H9 (cell line): ENCODE measurements at regions not wholly inside any gene's neighbourhood (a gene's known extent, or its start where the extent isn't known, plus 50 kb on each side); places are given as distances from the start of the nearest gene placed in this dataset.

ENCODE experiments used
- DNase-seq: peaks from one replicate; pipeline ENCODE4 v3.0.0-alpha.2; 2017
- H2AFZ ChIP-seq: one replicate; pipeline ENCODE4 v1.6.1; 2013; ENCODE audit warnings: mild to moderate bottlenecking, low read length, control low read depth, moderate library complexity
- H2AK5ac ChIP-seq: 2 replicates; pipeline ENCODE4 v1.6.1; 2013; ENCODE audit warnings: low read length, control low read depth, mixed read lengths; ENCODE audit not compliant: insufficient read length
- H2BK120ac ChIP-seq: one replicate; pipeline ENCODE4 v1.6.1; 2013; ENCODE audit warnings: low read depth, mild to moderate bottlenecking, low read length, control low read depth, inconsistent platforms; ENCODE audit not compliant: poor library complexity, severe bottlenecking
- H2BK12ac ChIP-seq: 2 replicates; pipeline ENCODE4 v1.6.1; 2013; ENCODE audit warnings: low read length, control low read depth, mixed read lengths, low read depth; ENCODE audit not compliant: insufficient read length
- H2BK15ac ChIP-seq: 2 replicates; pipeline ENCODE4 v1.6.1; 2013; ENCODE audit warnings: low read depth, low read length, control low read depth
- H2BK20ac ChIP-seq: one replicate; pipeline ENCODE4 v1.6.1; 2013; ENCODE audit warnings: low read depth, mild to moderate bottlenecking, low read length, control low read depth, inconsistent platforms; ENCODE audit not compliant: poor library complexity, severe bottlenecking
- H2BK5ac ChIP-seq: 2 replicates; pipeline ENCODE4 v1.6.1; 2013; ENCODE audit warnings: low read length, control low read depth, mixed read lengths; ENCODE audit not compliant: insufficient read length
- H3K14ac ChIP-seq: 2 replicates; pipeline ENCODE4 v1.6.1; 2013; ENCODE audit warnings: low read length, control low read depth; ENCODE audit not compliant: insufficient read depth
- H3K18ac ChIP-seq: 2 replicates; pipeline ENCODE4 v1.6.1; 2013; ENCODE audit warnings: low read depth, mild to moderate bottlenecking, mixed read lengths, low read length, control low read depth; ENCODE audit not compliant: insufficient read length
- H3K23ac ChIP-seq: 2 replicates; pipeline ENCODE4 v1.6.1; 2013; ENCODE audit warnings: low read length, control low read depth, mixed read lengths, low read depth; ENCODE audit not compliant: insufficient read length
- H3K23me2 ChIP-seq: 2 replicates; pipeline ENCODE4 v1.6.1; 2013; ENCODE audit warnings: low read depth, mild to moderate bottlenecking, mixed read lengths, low read length, control low read depth; ENCODE audit not compliant: insufficient read length, poor library complexity, severe bottlenecking
- H3K27ac ChIP-seq: 2 replicates; pipeline ENCODE4 v1.5.1; 2013; ENCODE audit warnings: low read length, control low read depth, mixed read lengths, low read depth; ENCODE audit not compliant: insufficient read length
- H3K27me3 ChIP-seq: 2 replicates; pipeline ENCODE4 v1.6.1; 2013; ENCODE audit warnings: low read length, control low read depth, inconsistent platforms; ENCODE audit not compliant: insufficient read depth
- H3K4ac ChIP-seq: 2 replicates; pipeline ENCODE4 v1.6.1; 2013; ENCODE audit warnings: low read depth, mild to moderate bottlenecking, control low read depth, inconsistent platforms, low read length, moderate library complexity
- H3K4me1 ChIP-seq: 2 replicates; pipeline ENCODE4 v1.6.1; 2013; ENCODE audit warnings: low read length, control low read depth, inconsistent platforms; ENCODE audit not compliant: insufficient read depth
- H3K4me2 ChIP-seq: 2 replicates; pipeline ENCODE4 v1.6.1; 2013; ENCODE audit warnings: low read length, control low read depth, mixed read lengths; ENCODE audit not compliant: insufficient read length, insufficient read depth
- H3K56ac ChIP-seq: 2 replicates; pipeline ENCODE4 v1.6.1; 2013; ENCODE audit warnings: low read depth, mild to moderate bottlenecking, mixed read lengths, low read length, control low read depth; ENCODE audit not compliant: insufficient read length
- H3K79me1 ChIP-seq: 2 replicates; pipeline ENCODE4 v1.6.1; 2013; ENCODE audit warnings: low read depth, mild to moderate bottlenecking, moderate library complexity, low read length, control low read depth, inconsistent platforms; ENCODE audit not compliant: insufficient read depth, poor library complexity, severe bottlenecking
- H3K79me2 ChIP-seq: 2 replicates; pipeline ENCODE4 v1.6.1; 2013; ENCODE audit warnings: low read length, control low read depth, inconsistent platforms; ENCODE audit not compliant: insufficient read depth
- H3K9ac ChIP-seq: 2 replicates; pipeline ENCODE4 v1.6.1; 2013; ENCODE audit warnings: low read length, control low read depth, mixed read lengths; ENCODE audit not compliant: insufficient read length; ENCODE audit errors: extremely low read depth
- H3K9me3 ChIP-seq: one replicate; pipeline ENCODE4 v1.6.1; 2013; ENCODE audit warnings: low read depth, low read length, inconsistent platforms; ENCODE audit not compliant: control insufficient read depth
- H3T11ph ChIP-seq: one replicate; pipeline ENCODE4 v1.6.1; 2013; ENCODE audit warnings: mild to moderate bottlenecking, low read length, control low read depth, inconsistent platforms
- H4K20me1 ChIP-seq: one replicate; pipeline ENCODE4 v1.6.1; 2013; ENCODE audit not compliant: control insufficient read depth, insufficient read length, insufficient read depth
- H4K5ac ChIP-seq: 2 replicates; pipeline ENCODE4 v1.6.1; 2013; ENCODE audit warnings: low read depth, mild to moderate bottlenecking, mixed read lengths, low read length, control low read depth; ENCODE audit not compliant: insufficient read length
- H4K8ac ChIP-seq: replicated peaks from 2 replicates; pipeline ENCODE4 v1.6.1; 2013; ENCODE audit warnings: low read length, control low read depth, mixed read lengths, low read depth; ENCODE audit not compliant: insufficient read length
- H4K91ac ChIP-seq: 2 replicates; pipeline ENCODE4 v1.6.1; 2013; ENCODE audit warnings: low read depth, mild to moderate bottlenecking, moderate library complexity, mixed read lengths, low read length, control low read depth; ENCODE audit not compliant: insufficient read length
- H3K27ac Mint-ChIP-seq, 3 experiments: 2 replicates in 2 of 3; 3 replicates in 1 of 3; pipeline ENCODE4 v1.8.0; 2020 to 2021; ENCODE audit warnings: mixed read lengths in 3 of 3, mild to moderate bottlenecking in 1 of 3, moderate library complexity in 1 of 3
- H3K27me3 Mint-ChIP-seq: 2 replicates; pipeline ENCODE4 v1.8.0; 2021; ENCODE audit warnings: low read depth, mild to moderate bottlenecking, moderate library complexity, mixed read lengths
- H3K36me3 Mint-ChIP-seq, 3 experiments: 2 replicates in 2 of 3; 3 replicates in 1 of 3; pipeline ENCODE4 v1.8.0; 2020 to 2021; ENCODE audit warnings: low read depth in 3 of 3, mixed read lengths in 3 of 3; ENCODE audit not compliant: insufficient read depth in 1 of 3
- H3K4me1 Mint-ChIP-seq, 2 experiments: 2 replicates each; pipeline ENCODE4 v1.8.0; 2020; ENCODE audit warnings: mixed read lengths in 2 of 2
- H3K4me3 Mint-ChIP-seq, 2 experiments: 2 replicates in 1 of 2; 3 replicates in 1 of 2; pipeline ENCODE4 v1.8.0; 2020 to 2021; ENCODE audit warnings: mild to moderate bottlenecking in 2 of 2, mixed read lengths in 2 of 2, moderate library complexity in 1 of 2
- H3K9me3 Mint-ChIP-seq, 2 experiments: 2 replicates in 1 of 2; 3 replicates in 1 of 2; pipeline ENCODE4 v1.8.0; 2020; ENCODE audit warnings: mild to moderate bottlenecking in 2 of 2, mixed read lengths in 2 of 2, moderate library complexity in 1 of 2
- CTCF ChIP-seq: fragments of 200-600 bp; sonication (generic); conservative IDR thresholded peaks from 3 replicates; pipeline ENCODE4 v1.8.0; 2021; ENCODE audit warnings: antibody characterized with exemption, mild to moderate bottlenecking
- WGBS: extraction: QIAGEN DNeasy Blood & Tissue Kit; methylation state at CpG from one replicate; pipeline ENCODE4 v1.1.7; 2013; ENCODE audit warnings: missing lambda C conversion rate, low lambda C conversion rate, mixed read lengths; ENCODE audit not compliant: insufficient read length; ENCODE audit errors: extremely low coverage; 5-methylcytosine and 5-hydroxymethylcytosine counted together

- WGBS: no CpG with 5 or more reads among the region's 7 CpGs
- TF ChIP-seq CTCF: no peak
- no peaks in the 10 kb centered on the region for H3K36me3 Mint-ChIP-seq
- H3K9me3 ChIP-seq: no peaks in the 10 kb centered on the region
- H4K20me1 ChIP-seq: no peaks in the 10 kb centered on the region
- H3K27me3 ChIP-seq: no peaks in the 10 kb centered on the region
- peaks cover 11 to 31% of the 10 kb centered on the region in 2 experiments for H3K4me1 Mint-ChIP-seq
- DNase-seq: no peak
- no peak overlapping the region for H3K9ac ChIP-seq
- no peak overlapping the region for H2BK12ac ChIP-seq
- 0 out of 7 replicates have a peak overlapping the region, but pooled peaks of 1 of the 3 experiments have one; percentile 28 for H3K27ac Mint-ChIP-seq
- peaks cover 2% of the 10 kb centered on the region for H3K4me1 ChIP-seq
- H2BK15ac ChIP-seq: no peak overlapping the region
- peaks cover 10% of the 10 kb centered on the region for H3K27me3 Mint-ChIP-seq
- H3K23ac ChIP-seq: no peak overlapping the region
- H2BK5ac ChIP-seq: no peak overlapping the region
- H3K79me2 ChIP-seq: no peaks in the 10 kb centered on the region
- H2BK20ac ChIP-seq: no peak overlapping the region
- H3K18ac ChIP-seq: no peak overlapping the region
- no peak overlapping the region for H2BK120ac ChIP-seq
- H3K4me3 Mint-ChIP-seq: no peak overlapping the region
- no peak overlapping the region for H3K56ac ChIP-seq
- H3K4ac ChIP-seq: no peak overlapping the region
- H3K14ac ChIP-seq: no peak overlapping the region
- no peak overlapping the region for H4K8ac ChIP-seq
- H3K79me1 ChIP-seq: no peaks in the 10 kb centered on the region
- H3T11ph ChIP-seq: no peak overlapping the region
- no peak overlapping the region for H3K4me2 ChIP-seq
- H3K23me2 ChIP-seq: no peaks in the 10 kb centered on the region
- H3K27ac ChIP-seq: no peak overlapping the region
- no peak overlapping the region for H2AFZ ChIP-seq
- H3K9me3 Mint-ChIP-seq: no peaks in the 10 kb centered on the region; a peak in 2 of 5 replicates
- H4K5ac ChIP-seq: no peak overlapping the region
- H2AK5ac ChIP-seq: no peak overlapping the region
- H4K91ac ChIP-seq: no peak overlapping the region
Measured at GRCh38 chr9:89923174-89923573, 318.4 kb downstream of the GADD45G start.
